Iris pigment epithelial cell (primary cell): ENCODE measurements at regions not wholly inside any gene's neighbourhood (a gene's known extent, or its start where the extent isn't known, plus 50 kb on each side); places are given as distances from the start of the nearest gene placed in this dataset.
"Not testable (repeated sequence)": the region's sequence is repeated elsewhere in the genome, so short reads cannot be mapped to it uniquely, and the experiment has no call there.

ENCODE experiments used
- DNase-seq: peaks from one replicate; pipeline ENCODE4 v3.0.0-alpha.2; 2011; ENCODE audit warnings: low read depth

DNA sequence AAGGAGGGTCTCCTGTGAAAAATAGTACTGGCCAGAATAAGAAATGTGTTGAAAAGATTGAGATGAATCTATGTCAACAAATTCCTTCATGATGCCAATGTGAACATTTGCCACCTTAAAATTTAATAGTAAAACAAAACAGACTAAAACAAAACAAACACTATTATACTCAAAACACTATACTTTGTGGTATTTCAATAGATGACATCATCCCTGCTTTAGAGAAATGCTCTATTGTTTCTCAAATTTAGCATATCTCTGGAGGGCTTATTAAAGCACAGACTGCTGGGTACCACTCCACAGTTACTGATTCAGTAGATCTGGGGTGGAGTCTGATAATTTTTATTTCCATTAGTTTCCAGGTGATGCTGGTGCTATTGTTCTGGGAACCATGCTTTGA, 579.4 kb upstream of the FAM98A start:
- no peak for DNase-seq

DNA sequence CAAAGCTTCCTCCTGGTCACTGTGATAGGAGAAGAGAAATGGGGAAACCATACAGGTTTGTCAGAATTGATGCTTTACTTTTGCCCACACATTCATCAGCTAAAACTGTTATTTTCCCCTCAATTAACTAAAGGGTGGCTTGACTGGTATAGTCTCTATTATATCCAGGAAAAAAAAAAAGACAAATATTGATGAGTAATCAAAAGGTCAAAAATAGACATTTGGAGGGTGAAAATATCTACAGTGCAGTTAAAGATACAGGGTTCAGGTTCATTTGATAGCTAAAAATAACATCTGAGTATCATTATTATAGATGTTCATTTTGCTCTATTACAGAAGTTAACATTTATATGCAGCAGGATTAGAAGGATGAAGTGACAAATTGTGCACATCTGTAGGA, 577.6 kb upstream of the FAM98A start:
- DNase-seq, result no peak

DNA sequence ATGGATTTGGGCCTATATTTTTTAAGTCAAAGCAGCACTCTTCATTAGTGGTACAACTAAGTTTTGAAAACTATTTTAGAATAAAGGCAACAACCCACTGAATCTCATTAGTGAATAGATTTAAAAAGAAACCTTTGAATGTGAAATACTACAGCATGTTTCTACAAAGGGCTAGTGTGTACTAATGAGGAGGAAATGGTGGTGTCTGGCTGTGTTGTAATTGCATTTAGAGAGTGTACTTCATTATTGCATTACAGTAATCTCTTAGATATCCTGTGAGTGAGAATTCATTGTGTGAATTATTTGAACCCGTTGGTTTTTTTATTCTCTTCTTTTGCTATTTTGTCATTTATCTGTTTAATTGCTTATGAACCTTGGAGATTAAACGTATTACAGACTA, 575.4 kb upstream of the FAM98A start:
- no peak for DNase-seq

DNA sequence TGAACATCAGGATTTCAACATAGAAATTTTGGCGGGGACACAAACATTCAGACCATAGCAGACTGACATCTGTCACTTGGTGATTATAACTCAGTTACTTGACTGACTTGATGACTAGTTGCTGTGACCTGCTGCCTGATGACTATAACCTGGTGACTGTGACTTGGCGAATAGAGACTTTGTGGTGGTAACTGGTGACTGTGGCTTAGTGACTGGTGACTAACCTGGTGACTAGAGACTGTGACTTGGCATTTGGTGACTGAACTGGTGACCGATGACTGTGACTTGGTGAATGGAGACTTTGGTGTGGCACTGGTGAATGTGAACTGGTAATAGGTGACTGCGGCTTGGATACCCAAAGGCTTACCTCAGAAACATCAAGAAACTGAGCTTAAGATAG, 563.1 kb upstream of the FAM98A start:
- DNase-seq, result no peak

DNA sequence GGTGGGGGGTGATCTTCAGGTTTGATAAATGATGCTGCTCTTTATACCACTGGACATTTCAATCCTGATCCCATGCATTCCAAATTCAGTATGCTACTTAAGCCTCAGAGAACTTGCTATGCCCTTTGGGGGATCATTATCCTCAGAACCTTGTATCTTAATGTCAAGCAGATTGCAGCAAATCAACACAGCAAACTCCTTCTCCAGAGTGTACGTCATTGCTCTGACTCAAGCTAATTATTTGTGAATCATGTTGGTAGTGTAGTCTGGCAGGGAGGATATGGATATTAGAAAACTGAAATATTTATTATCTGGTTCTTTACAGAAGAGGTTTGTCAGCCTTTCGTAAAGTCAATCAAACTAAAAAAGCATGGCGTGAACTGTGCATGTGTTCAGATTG, 562.5 kb upstream of the FAM98A start:
- no peak for DNase-seq

DNA sequence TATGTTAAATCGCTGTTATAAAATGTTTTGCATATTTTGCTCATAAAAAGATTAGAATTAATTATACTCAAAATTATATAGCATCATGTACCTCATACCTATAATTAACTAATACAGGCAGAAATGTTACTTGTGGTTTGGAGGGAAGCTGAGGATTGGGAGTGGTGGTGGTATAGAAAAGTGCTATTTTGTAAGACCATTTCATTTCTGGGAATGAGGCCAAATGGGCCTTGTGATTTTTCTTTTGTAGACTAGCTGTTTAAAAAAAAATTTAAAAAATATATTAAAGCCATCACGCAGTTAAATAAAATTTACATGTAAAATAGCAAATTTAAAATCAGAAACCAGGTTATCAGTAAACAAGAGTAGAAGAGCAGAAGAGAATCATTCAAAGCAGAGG, 560.8 kb upstream of the FAM98A start:
- DNase-seq, result no peak

DNA sequence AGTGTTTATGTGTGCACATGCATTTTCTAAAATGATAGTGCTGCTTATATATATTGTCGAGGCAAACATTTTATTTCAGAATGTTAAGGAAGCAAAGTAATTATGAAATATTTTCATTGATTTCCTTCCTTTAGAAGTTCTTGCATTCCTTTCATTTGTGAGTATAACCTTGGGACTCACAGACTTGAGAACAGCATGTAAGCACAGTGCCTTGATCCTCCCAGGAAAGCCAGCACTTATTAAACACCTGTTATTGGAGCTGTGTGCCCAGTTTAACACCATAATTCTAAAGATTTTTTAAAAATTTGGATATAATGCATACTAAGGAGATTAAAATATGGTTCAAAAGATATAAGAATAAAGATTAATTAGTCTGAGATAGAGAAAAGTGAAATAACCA, 554.4 kb upstream of the FAM98A start:
- DNase-seq, result no peak

DNA sequence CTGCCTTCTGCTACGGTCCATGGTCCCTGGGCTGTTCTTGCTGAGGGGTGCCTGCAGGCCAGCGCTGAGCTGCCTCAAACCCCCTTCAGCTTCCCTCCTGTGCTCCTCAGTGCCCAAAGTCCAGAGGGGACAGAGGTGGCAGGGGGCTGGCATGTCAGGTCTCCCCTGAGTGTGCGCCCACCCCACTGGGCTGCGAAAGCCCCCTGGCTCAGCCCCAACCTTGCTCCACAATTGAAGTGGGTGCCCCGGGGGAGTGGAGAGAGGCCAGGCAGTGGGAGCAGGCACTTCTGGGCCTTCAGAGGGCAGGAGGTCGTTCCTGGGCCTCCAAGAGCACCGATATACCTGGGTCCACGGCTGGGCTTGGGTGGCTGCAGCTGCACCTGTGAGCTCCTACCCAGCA, 548.7 kb upstream of the FAM98A start:
- no peak for DNase-seq

DNA sequence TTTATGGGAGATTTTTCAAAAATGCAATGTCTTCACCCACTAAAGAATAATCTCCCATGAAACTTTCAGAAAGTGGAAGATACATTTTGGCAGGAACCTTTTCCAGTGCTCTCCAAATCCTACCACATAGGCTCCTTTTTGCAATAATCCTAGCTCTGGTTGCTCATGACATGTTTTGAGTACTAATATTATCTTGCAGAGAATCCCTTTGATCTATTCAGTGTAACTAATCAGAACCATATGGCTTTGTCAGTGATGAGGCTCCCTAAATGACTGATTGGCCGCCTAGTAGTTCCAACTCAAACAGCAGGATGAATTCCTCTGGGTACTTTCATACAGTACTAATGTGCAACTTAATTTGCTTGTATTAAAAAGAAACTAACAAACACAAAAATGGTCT, 544.0 kb upstream of the FAM98A start:
- no peak for DNase-seq

DNA sequence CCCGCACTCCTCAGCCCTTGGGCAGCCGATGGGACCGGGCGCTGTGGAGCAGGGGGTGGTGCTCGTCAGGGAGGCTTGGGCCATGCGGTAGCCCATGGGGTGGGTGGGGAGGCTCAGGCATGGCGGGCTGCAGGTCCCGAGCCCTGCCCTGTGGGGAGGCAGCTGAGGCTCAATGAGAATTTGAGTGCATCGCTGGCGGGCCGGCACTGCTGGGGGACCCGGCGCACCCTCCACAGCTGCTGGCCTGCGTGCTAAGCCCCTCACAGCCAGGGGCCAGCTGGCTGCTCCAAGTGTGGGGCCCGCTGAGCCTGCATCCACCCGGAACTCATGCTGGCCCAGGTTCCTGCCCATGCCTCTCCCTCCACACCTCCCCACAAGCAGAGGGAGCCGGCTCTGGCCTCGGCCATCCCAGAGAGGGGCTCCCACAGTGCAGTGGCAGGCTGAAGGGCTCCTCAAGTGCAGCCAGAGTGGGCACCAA, 543.5 kb upstream of the FAM98A start:
- not testable (repeated sequence) for DNase-seq

DNA sequence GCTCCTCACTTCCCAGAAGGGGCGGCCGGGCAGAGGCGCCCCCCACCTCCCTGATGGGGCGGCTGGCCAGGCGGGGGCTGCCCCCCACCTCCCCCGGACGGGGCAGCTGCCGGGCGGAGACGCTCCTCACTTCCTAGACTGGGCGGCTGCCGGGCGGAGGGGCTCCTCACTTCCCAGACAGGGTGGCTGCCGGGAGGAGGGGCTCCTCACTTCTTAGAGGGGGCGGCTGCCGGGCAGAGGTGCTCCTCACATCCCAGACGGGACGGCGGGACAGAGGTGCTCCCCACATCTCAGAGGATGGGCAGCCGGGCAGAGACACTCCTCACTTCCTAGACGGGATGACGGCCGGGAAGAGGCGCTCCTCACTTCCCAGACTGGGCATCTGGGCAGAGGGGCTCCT, 534.0 kb upstream of the FAM98A start:
- DNase-seq, result not testable (repeated sequence)

DNA sequence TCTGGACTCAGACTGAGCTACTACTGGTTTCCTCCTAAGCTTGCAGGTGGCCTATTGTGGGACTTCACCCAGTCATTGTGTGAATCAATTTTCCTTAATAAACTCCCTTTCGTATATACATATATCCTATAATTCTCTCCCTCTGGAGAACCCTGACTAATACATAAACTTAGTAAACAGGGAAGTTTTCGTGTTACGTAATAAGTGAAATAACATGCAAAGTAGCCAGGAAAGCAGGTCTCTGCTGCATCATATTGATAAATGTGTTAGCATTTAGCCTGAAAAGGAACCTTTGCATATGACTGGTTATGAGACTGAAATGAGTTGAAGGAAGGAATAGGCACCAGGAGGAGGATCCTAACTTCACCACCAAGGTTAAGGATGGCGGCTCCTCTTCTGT, 527.2 kb upstream of the FAM98A start:
- no peak for DNase-seq

DNA sequence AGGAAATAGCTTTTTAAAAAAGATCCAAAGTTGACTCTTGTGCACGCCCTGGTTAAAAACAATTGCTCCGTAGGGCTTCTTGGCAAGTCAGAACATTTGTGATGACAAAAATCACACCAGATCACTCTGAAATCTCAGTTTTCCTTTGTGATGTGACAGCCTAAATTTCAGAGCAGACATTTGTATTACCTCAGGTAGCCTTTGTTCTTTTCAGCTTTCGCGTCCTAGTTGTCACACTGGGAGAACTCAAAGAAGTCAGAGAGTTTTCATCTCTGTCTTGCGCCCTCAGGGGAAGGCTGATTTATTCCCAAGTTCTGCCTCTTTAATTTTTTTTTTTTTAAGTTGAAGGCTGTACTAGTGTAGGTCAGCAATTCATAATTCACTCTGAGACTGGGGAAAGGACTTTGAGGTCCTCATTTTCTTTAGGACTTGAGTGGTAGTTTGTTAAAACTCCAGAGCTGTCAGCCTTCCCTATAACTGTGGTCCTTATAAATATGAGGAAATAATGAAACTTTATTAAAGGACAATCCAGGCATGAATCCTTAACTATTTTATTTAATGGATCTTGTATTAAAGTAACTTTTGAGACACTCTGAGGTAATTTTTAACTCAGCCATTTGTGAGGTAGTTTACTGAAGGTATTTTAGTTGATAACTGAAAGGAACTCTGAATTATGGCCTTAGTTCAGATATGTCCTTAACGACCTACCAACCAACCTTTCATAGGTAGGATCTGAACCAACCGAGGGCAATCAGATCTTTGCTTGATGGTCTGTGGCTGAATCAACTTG, 525.1 kb upstream of the FAM98A start:
- no peak for DNase-seq

DNA sequence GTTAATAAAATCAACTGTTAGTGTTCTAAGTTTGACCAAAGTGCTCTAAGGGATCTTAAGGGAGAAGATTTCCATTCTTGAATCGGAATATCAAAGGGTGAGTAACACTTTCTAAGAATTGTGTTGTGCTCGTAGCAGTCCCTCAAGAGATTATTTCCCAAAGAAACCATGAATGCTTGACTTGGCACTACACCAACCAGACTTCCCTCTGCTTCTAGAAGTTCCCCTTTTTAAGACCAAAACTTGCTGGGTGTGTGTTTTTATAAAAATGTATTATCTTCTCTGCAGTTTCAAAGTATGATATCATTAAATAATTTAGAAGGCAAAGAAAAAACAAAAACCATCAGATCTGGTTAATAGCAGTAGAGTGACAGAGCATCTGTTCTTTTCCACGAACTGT, 522.0 kb upstream of the FAM98A start:
- no peak for DNase-seq

DNA sequence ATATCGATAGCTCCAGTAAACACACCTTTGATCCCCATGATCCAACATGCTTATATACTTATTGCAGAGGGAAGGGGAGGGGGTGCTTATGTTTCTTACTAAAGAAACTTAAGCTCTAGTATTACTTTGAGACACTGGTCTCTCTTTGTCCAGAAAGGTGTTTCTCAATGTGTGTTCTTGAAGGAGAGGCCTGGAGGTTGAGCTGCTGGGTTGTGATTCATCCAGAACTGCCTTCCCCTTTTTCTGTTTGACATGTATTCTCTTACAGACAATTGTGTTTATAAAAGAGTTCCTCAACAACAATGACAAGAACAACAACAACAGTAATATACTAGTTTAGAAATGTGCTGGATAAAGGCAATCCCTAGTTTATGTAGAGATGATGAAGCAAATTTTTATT, 516.0 kb upstream of the FAM98A start:
- DNase-seq, result no peak

DNA sequence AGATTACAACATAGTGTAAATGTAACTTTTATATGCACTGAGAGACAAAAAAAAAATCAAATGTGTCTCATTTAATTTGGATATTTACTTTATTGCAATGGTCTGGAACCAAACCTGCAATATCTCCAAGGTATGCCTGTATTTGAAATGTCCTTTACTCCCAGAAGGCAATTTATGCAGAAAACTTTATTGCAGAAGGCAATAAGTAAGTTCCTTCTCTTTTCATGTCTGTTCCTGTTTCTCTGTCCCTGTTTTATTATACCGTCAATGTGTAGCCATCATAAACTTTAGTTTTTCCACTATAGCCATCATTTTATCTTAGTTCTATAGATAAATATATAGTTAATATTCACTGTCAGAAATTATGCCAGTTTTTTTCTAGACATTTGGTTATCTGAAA, 513.1 kb upstream of the FAM98A start:
- DNase-seq, result no peak

DNA sequence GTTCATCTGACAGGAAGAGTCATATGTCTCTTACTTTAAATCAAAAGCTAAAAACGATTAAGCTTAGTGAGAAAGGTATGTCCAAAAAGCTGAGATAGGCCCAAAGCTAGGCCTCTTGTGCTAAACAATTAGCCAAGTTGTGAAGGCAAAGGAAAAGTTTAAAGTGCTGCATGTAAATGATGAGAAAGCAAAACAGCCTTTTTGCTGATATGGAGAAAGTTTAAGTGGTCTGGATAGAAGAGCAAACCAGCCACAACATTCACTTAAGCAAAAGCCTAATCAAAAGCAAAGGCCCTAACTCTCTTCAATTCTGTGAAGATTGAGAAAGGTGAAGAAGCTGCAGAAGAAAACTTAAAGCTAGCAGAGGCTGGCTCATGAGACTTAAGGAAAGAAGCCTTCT, 511.3 kb upstream of the FAM98A start:
- DNase-seq, result no peak

DNA sequence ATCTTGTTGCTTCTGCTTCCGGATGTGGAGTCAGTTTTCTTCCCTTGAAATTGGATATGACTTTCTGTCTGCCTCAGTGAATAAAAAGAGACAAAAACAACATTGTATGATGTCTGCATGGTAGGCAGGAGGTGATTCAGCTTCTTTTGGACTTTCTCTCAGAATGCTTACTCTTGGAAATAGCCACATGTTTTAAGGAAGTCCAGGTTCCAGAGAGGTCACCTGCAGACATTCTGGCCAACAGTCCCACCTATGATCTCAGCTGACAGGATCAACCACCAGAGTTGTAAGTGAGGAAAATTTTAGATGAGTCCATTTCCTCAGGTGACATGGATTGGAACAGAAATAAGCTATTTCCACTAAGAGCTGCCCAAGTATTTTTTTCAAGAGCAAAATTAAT, 508.7 kb upstream of the FAM98A start:
- peak; percentile 4 for DNase-seq

DNA sequence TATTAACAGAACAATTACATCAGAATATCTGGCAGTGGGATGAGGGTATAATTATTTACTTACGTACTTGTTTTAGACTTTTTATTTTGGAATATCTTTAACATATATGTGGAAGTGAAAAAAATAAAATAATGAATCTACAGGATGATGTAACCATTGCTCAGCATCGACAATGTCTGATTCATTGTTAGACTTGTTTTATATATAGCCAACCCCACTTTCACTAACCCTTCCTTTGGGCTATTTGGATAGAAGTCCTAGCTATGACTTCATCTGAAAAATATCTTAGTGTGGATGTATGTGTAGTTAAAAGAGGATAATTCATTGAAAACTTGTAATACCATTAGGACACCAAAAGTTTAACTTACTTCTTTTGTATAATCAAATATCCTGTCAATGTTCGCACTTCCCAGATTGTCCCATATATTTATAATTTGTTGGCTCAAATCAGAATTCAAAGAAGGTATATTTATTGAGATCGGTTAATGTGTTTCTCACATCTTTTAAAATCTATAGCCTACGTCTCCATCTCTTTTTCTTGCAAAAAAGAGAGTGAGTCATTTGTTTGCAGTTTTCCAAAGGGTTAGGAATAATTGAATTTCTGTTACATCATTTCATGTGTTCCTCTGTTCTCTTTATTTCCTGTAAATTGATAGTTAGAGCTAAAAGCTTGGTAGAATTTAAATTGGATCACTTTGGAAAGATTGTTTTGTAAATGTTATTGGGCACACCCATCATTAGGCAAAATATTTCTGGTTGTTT, 506.1 kb upstream of the FAM98A start:
- DNase-seq, result peak; percentile 78

DNA sequence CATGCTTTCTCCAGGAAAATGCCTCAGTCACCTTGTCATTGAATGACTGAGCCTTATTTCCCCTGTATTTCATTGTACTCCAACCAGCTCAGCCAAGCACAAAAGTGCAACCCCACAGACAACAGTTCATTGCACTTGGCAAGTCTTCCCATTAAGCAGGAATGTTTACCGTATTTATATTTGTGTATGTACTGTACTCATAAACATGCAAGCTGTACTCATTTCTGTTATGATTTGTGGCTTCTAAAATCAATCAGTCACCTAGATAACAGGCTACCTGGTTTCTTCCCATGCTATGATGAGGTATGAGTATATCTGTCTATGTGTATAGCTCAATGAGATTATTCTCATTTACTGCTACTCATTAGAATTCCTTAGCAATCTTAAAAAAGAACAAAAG, 505.5 kb upstream of the FAM98A start:
- DNase-seq, result peak; percentile 8

DNA sequence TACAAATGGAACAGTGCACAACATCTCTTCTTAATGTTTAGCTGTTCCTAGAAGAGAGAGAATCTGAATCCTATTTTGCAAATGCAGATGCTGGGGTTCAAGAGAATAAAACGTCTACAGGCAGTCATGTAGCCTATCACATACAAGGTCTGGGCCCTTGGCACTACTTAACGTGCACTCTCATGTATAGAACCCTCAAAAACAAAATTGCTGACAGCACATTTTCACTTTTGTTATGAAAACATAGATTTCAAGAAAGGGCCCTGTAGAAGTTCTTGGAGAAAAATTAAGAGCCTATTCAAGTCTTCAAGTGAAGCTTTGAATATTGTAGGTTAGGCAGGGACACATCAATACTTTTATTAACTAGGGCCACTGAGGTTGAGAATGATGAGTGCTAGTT, 504.3 kb upstream of the FAM98A start:
- DNase-seq, result no peak

DNA sequence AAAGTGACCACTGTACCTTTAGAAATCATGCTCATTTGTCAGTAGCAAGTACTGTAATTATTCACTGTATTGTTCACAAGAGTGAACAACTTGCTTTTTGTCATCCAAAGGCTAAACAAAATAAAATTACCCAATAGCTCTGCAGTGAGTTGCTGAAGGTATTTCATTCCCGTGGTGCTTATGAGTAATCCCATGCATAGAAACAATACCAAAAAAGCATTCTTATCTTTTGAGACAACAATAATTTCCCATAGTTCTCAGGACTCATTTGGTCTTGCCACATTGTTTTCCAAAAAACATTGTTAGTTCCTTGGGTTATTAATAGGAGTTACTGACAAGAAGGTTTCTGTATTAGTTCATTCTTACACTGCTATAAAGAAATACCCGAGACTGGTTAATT, 503.2 kb upstream of the FAM98A start:
- peak; percentile 37 for DNase-seq

DNA sequence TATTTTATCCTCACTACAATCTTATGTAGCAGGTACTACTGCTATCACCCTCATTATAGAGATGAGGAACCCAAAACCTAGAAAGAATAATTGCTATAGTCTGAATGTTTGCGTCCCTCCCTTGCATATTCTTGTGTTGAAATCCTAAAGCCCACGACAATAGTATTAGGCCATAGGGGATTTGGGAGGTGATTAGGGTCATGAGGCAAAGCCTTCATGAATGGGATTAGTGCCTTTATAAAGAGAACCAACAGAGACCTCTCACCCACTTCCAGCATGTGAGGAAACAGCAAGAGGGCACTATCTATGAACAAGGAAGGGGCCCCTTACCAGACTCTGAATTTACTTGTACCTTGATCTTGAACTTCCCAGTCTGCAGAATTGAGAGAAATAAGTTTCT, 500.3 kb upstream of the FAM98A start:
- no peak for DNase-seq

DNA sequence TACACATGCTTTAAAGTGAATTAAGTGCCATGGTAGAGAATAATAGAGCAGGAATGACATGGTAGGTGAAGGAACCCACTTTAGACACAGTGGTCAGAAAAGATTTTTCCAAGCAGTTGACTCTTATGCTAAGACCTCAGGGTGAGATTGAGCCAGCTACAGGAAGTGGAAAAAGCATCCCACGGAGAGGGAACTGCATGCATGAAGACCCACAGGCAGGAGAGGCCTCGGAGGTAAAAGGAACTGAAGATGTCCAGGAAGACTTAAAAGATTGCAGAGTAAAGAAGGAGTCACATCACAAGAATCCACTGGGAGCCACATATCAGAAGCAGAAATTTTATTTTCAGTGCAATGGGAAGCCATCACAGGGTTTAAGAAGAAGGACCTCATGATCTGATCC, 499.2 kb upstream of the FAM98A start:
- no peak for DNase-seq
